ENCODE measurements at regions not wholly inside any gene's neighbourhood (a gene's known extent, or its start where the extent isn't known, plus 50 kb on each side); places are given as distances from the start of the nearest gene placed in this dataset.

GRCh38 chr20:23267909-23268308 is 82.7 kb upstream of the NXT1 start:
- no peak overlapping the region for H3K23ac ChIP-seq (ENCODE audit: low read length in 2 of 2)
- H2BK15ac ChIP-seq (ENCODE audit: low read depth, poor library complexity, severe bottlenecking): no peak overlapping the region
- no peak overlapping the region for H3K9ac ChIP-seq (ENCODE audit: low read length)
- H3K79me1 ChIP-seq (replicated peaks; ENCODE audit: low read length, poor library complexity, severe bottlenecking): no peaks in the 10 kb centered on the region
- H3K27ac ChIP-seq (ENCODE audit: low read length, poor library complexity, severe bottlenecking): no peak overlapping the region
- peak overlapping the region; percentile 66 for H2AK5ac ChIP-seq (ENCODE audit: low read length, severe bottlenecking)
- no peak overlapping the region for H2AFZ ChIP-seq (ENCODE audit: low read depth, low read length)
- H3K4me1 ChIP-seq (ENCODE audit: control insufficient read depth, insufficient read depth, low read depth, low read length): peaks cover 44% of the 10 kb centered on the region
- no peak for DNase-seq
- H2BK5ac ChIP-seq (ENCODE audit: low read depth, low read length, poor library complexity, severe bottlenecking): no peak overlapping the region
- H3K14ac ChIP-seq (ENCODE audit: low read length in 2 of 2): no peak overlapping the region
- H2BK120ac ChIP-seq (ENCODE audit: low read depth, low read length): no peak overlapping the region
- H3K4me3 ChIP-seq (ENCODE audit: insufficient read depth in 1 of 2, low read depth in 1 of 2, low read length in 2 of 2): no peak overlapping the region
- H3K18ac ChIP-seq (ENCODE audit: low read depth in 1 of 2, low read length in 2 of 2): no peak overlapping the region
- H3K36me3 ChIP-seq (ENCODE audit: control insufficient read depth in 1 of 2, insufficient read depth in 2 of 2, low read depth in 1 of 2, low read length in 2 of 2): no peaks in the 10 kb centered on the region
- 79% methylated on average over 2 of the region's 2 CpGs for WGBS
- H3K9me3 ChIP-seq (ENCODE audit: control insufficient read depth, low read length): peaks cover 5% of the 10 kb centered on the region
- H4K8ac ChIP-seq (ENCODE audit: low read length): no peak overlapping the region
- H3K4ac ChIP-seq (ENCODE audit: low read depth in 1 of 2, low read length in 2 of 2): no peak overlapping the region
- no peak overlapping the region for H2BK12ac ChIP-seq (ENCODE audit: low read length in 2 of 2)
- no peaks in the 10 kb centered on the region for H3K27me3 ChIP-seq (ENCODE audit: control insufficient read depth in 1 of 2, insufficient read depth in 1 of 2, low read length in 2 of 2)
- H4K91ac ChIP-seq (ENCODE audit: low read length): no peak overlapping the region
- H3K4me2 ChIP-seq (ENCODE audit: low read length, poor library complexity, severe bottlenecking): no peak overlapping the region

- H3K14ac ChIP-seq (ENCODE audit: low read length in 2 of 2): no peak overlapping the region
- H3K79me1 ChIP-seq (replicated peaks; ENCODE audit: low read length, poor library complexity, severe bottlenecking): no peaks in the 10 kb centered on the region
- no peak overlapping the region for H3K4me2 ChIP-seq (ENCODE audit: low read length, poor library complexity, severe bottlenecking)
- H2BK12ac ChIP-seq (ENCODE audit: low read length in 2 of 2): no peak overlapping the region
- no peak overlapping the region for H4K91ac ChIP-seq (ENCODE audit: low read length)
- peaks cover 5% of the 10 kb centered on the region for H3K9me3 ChIP-seq (ENCODE audit: control insufficient read depth, low read length)
- no peak overlapping the region for H3K18ac ChIP-seq (ENCODE audit: low read depth in 1 of 2, low read length in 2 of 2)
- H3K4me1 ChIP-seq (ENCODE audit: control insufficient read depth, insufficient read depth, low read depth, low read length): peaks cover 34% of the 10 kb centered on the region
- H2AFZ ChIP-seq (ENCODE audit: low read depth, low read length): no peak overlapping the region
- no peak overlapping the region for H2BK15ac ChIP-seq (ENCODE audit: low read depth, poor library complexity, severe bottlenecking)
- H4K8ac ChIP-seq (ENCODE audit: low read length): no peak overlapping the region
- no peak overlapping the region for H3K4ac ChIP-seq (ENCODE audit: low read depth in 1 of 2, low read length in 2 of 2)
- H3K36me3 ChIP-seq (ENCODE audit: control insufficient read depth in 1 of 2, insufficient read depth in 2 of 2, low read depth in 1 of 2, low read length in 2 of 2): no peaks in the 10 kb centered on the region
- H3K27me3 ChIP-seq (ENCODE audit: control insufficient read depth in 1 of 2, insufficient read depth in 1 of 2, low read length in 2 of 2): no peaks in the 10 kb centered on the region
- H3K4me3 ChIP-seq (ENCODE audit: insufficient read depth in 1 of 2, low read depth in 1 of 2, low read length in 2 of 2): no peak overlapping the region
- DNase-seq: no peak
- H2BK120ac ChIP-seq (ENCODE audit: low read depth, low read length): no peak overlapping the region
- H2AK5ac ChIP-seq (ENCODE audit: low read length, severe bottlenecking): peak overlapping the region; percentile 91
- no peak overlapping the region for H3K9ac ChIP-seq (ENCODE audit: low read length)
- 72% methylated on average over 7 of the region's 7 CpGs for WGBS
- H3K23ac ChIP-seq (ENCODE audit: low read length in 2 of 2): no peak overlapping the region
- H3K27ac ChIP-seq (ENCODE audit: low read length, poor library complexity, severe bottlenecking): no peak overlapping the region
- H2BK5ac ChIP-seq (ENCODE audit: low read depth, low read length, poor library complexity, severe bottlenecking): no peak overlapping the region
These were observed 83.8 kb upstream of the NXT1 start for GRCh38 chr20:23266530-23267398.

- H2BK12ac ChIP-seq (ENCODE audit: low read length in 2 of 2): no peak overlapping the region
- peak overlapping the region; percentile 49 for H3K27ac ChIP-seq (ENCODE audit: low read length, poor library complexity, severe bottlenecking)
- no peak overlapping the region for H2AK5ac ChIP-seq (ENCODE audit: low read length, severe bottlenecking)
- no peaks in the 10 kb centered on the region for H3K27me3 ChIP-seq (ENCODE audit: control insufficient read depth in 1 of 2, insufficient read depth in 1 of 2, low read length in 2 of 2)
- no peak overlapping the region for H4K91ac ChIP-seq (ENCODE audit: low read length)
- no peak overlapping the region for H3K18ac ChIP-seq (ENCODE audit: low read depth in 1 of 2, low read length in 2 of 2)
- DNase-seq: no peak
- peaks cover 5% of the 10 kb centered on the region for H3K9me3 ChIP-seq (ENCODE audit: control insufficient read depth, low read length)
- no peak overlapping the region for H3K4me2 ChIP-seq (ENCODE audit: low read length, poor library complexity, severe bottlenecking)
- H3K4me1 ChIP-seq (ENCODE audit: control insufficient read depth, insufficient read depth, low read depth, low read length): peaks cover 32% of the 10 kb centered on the region
- WGBS: 91% methylated on average over 8 of the region's 8 CpGs
- H3K36me3 ChIP-seq (ENCODE audit: control insufficient read depth in 1 of 2, insufficient read depth in 2 of 2, low read depth in 1 of 2, low read length in 2 of 2): no peaks in the 10 kb centered on the region
- no peak overlapping the region for H3K4me3 ChIP-seq (ENCODE audit: insufficient read depth in 1 of 2, low read depth in 1 of 2, low read length in 2 of 2)
- no peak overlapping the region for H2AFZ ChIP-seq (ENCODE audit: low read depth, low read length)
- H3K4ac ChIP-seq (ENCODE audit: low read depth in 1 of 2, low read length in 2 of 2): no peak overlapping the region
- no peak overlapping the region for H2BK15ac ChIP-seq (ENCODE audit: low read depth, poor library complexity, severe bottlenecking)
- no peak overlapping the region for H4K8ac ChIP-seq (ENCODE audit: low read length)
- H3K79me1 ChIP-seq (replicated peaks; ENCODE audit: low read length, poor library complexity, severe bottlenecking): no peaks in the 10 kb centered on the region
- no peak overlapping the region for H3K9ac ChIP-seq (ENCODE audit: low read length)
- no peak overlapping the region for H2BK5ac ChIP-seq (ENCODE audit: low read depth, low read length, poor library complexity, severe bottlenecking)
- H2BK120ac ChIP-seq (ENCODE audit: low read depth, low read length): no peak overlapping the region
- no peak overlapping the region for H3K23ac ChIP-seq (ENCODE audit: low read length in 2 of 2)
- H3K14ac ChIP-seq (ENCODE audit: low read length in 2 of 2): no peak overlapping the region
These were observed 85.4 kb upstream of the NXT1 start for GRCh38 chr20:23265226-23265625.

- Histone ChIP-seq H2BK12ac (ENCODE audit: low read length in 2 of 2) (no peak overlapping the region), H3K18ac (ENCODE audit: low read depth in 1 of 2, low read length in 2 of 2) (no peak overlapping the region), H4K8ac (ENCODE audit: low read length) (no peak overlapping the region), H3K79me1 (replicated peaks; ENCODE audit: low read length, poor library complexity, severe bottlenecking) (no peaks in the 10 kb centered on the region), H3K27ac (ENCODE audit: low read length, poor library complexity, severe bottlenecking) (peak overlapping the region; percentile 49), H3K9me3 (ENCODE audit: control insufficient read depth, low read length) (peaks cover 5% of the 10 kb centered on the region), H3K4ac (ENCODE audit: low read depth in 1 of 2, low read length in 2 of 2) (no peak overlapping the region), H2BK15ac (ENCODE audit: low read depth, poor library complexity, severe bottlenecking) (no peak overlapping the region), H3K23ac (ENCODE audit: low read length in 2 of 2) (no peak overlapping the region), H2AFZ (ENCODE audit: low read depth, low read length) (no peak overlapping the region), H2BK120ac (ENCODE audit: low read depth, low read length) (no peak overlapping the region), H3K9ac (ENCODE audit: low read length) (no peak overlapping the region), H3K4me1 (ENCODE audit: control insufficient read depth, insufficient read depth, low read depth, low read length) (peaks cover 29% of the 10 kb centered on the region), H3K4me3 (ENCODE audit: insufficient read depth in 1 of 2, low read depth in 1 of 2, low read length in 2 of 2) (no peak overlapping the region), H3K14ac (ENCODE audit: low read length in 2 of 2) (no peak overlapping the region), H2BK5ac (ENCODE audit: low read depth, low read length, poor library complexity, severe bottlenecking) (no peak overlapping the region), H2AK5ac (ENCODE audit: low read length, severe bottlenecking) (peak overlapping the region; percentile 90), H3K4me2 (ENCODE audit: low read length, poor library complexity, severe bottlenecking) (no peak overlapping the region), H4K91ac (ENCODE audit: low read length) (no peak overlapping the region), H3K27me3 (ENCODE audit: control insufficient read depth in 1 of 2, insufficient read depth in 1 of 2, low read length in 2 of 2) (no peaks in the 10 kb centered on the region), H3K36me3 (ENCODE audit: control insufficient read depth in 1 of 2, insufficient read depth in 2 of 2, low read depth in 1 of 2, low read length in 2 of 2) (no peaks in the 10 kb centered on the region)
- 86% methylated on average over 4 of the region's 4 CpGs for WGBS
- DNase-seq: no peak
These were observed 86.0 kb upstream of the NXT1 start for GRCh38 chr20:23264545-23264944.
